OCI-LY7 (cell line): ENCODE measurements at regions not wholly inside any gene's neighbourhood (a gene's known extent, or its start where the extent isn't known, plus 50 kb on each side); places are given as distances from the start of the nearest gene placed in this dataset.

Experiments
- EZH2phosphoT487 ChIP-seq: fragments of 200-600 bp; sonication (generic); IDR thresholded peaks from 2 replicates; pipeline ENCODE4 v1.6.1; 2018; ENCODE audit warnings: low read depth, borderline replicate concordance, mild to moderate bottlenecking, mixed run types, antibody characterized with exemption, low read length, moderate library complexity, mixed read lengths
- TF ChIP-seq, protein P1 (sequence below): fragments of 200-600 bp; sonication (generic); conservative IDR thresholded peaks from 2 replicates; pipeline ENCODE4 v1.5.1; 2014; ENCODE audit warnings: mild to moderate bottlenecking, antibody characterized with exemption, low read length, moderate library complexity, mixed read lengths

DNA sequence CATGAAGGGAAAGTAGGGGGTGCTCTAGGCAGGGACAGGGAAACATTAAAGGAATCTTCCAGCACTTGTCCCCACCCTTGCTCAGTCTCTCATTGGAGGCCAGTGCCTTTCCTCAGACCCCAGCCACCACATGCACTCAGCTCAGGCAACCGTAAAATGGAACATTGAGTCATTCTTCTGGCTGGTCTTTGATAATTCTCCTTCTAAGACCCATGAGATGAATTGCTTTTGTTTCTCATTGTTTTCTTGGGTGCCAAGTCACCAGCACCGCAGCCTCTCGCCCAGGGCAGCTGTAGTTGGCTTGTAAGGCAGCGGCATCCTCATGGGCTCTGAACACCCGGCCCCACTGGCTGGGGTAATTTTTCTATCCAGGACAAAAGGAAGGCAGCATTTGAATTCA lies 108.2 kb downstream of the PHETA1 start:
- no peak for TF ChIP-seq EZH2phosphoT487
- TF ChIP-seq, protein P1, sequence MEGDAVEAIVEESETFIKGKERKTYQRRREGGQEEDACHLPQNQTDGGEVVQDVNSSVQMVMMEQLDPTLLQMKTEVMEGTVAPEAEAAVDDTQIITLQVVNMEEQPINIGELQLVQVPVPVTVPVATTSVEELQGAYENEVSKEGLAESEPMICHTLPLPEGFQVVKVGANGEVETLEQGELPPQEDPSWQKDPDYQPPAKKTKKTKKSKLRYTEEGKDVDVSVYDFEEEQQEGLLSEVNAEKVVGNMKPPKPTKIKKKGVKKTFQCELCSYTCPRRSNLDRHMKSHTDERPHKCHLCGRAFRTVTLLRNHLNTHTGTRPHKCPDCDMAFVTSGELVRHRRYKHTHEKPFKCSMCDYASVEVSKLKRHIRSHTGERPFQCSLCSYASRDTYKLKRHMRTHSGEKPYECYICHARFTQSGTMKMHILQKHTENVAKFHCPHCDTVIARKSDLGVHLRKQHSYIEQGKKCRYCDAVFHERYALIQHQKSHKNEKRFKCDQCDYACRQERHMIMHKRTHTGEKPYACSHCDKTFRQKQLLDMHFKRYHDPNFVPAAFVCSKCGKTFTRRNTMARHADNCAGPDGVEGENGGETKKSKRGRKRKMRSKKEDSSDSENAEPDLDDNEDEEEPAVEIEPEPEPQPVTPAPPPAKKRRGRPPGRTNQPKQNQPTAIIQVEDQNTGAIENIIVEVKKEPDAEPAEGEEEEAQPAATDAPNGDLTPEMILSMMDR, result no peak
